GM12873 (cell line): ENCODE measurements at regions not wholly inside any gene's neighbourhood (a gene's known extent, or its start where the extent isn't known, plus 50 kb on each side); places are given as distances from the start of the nearest gene placed in this dataset.

Experiments
- TF ChIP-seq, protein P1 (sequence below): IDR thresholded peaks from 2 replicates; pipeline ENCODE4 v1.5.1; 2012; ENCODE audit warnings: low read depth, mild to moderate bottlenecking, moderate library complexity, low read length, control low read depth; ENCODE audit not compliant: insufficient read depth; ENCODE audit errors: missing control alignments

DNA sequence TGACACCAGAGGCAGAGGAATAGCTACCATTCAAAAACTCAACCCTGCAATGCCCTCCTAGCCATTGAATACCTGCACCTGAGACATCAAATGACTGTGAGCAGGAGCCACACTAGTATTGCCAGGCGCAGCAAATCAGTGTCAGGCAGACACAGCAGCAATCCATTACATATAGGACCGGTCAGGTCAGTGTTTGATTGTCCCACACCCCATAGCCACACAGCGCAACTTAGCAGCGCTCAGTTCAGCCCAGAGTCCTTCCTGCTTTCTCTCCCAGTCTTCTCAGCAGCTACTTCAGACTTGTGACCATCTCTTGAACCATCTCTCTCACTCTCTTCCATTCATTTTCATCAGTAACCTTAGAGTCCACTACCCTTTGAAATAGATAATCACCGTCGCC, 181.6 kb upstream of the GPR12 start:
- TF ChIP-seq, protein P1, sequence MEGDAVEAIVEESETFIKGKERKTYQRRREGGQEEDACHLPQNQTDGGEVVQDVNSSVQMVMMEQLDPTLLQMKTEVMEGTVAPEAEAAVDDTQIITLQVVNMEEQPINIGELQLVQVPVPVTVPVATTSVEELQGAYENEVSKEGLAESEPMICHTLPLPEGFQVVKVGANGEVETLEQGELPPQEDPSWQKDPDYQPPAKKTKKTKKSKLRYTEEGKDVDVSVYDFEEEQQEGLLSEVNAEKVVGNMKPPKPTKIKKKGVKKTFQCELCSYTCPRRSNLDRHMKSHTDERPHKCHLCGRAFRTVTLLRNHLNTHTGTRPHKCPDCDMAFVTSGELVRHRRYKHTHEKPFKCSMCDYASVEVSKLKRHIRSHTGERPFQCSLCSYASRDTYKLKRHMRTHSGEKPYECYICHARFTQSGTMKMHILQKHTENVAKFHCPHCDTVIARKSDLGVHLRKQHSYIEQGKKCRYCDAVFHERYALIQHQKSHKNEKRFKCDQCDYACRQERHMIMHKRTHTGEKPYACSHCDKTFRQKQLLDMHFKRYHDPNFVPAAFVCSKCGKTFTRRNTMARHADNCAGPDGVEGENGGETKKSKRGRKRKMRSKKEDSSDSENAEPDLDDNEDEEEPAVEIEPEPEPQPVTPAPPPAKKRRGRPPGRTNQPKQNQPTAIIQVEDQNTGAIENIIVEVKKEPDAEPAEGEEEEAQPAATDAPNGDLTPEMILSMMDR, result no peak

DNA sequence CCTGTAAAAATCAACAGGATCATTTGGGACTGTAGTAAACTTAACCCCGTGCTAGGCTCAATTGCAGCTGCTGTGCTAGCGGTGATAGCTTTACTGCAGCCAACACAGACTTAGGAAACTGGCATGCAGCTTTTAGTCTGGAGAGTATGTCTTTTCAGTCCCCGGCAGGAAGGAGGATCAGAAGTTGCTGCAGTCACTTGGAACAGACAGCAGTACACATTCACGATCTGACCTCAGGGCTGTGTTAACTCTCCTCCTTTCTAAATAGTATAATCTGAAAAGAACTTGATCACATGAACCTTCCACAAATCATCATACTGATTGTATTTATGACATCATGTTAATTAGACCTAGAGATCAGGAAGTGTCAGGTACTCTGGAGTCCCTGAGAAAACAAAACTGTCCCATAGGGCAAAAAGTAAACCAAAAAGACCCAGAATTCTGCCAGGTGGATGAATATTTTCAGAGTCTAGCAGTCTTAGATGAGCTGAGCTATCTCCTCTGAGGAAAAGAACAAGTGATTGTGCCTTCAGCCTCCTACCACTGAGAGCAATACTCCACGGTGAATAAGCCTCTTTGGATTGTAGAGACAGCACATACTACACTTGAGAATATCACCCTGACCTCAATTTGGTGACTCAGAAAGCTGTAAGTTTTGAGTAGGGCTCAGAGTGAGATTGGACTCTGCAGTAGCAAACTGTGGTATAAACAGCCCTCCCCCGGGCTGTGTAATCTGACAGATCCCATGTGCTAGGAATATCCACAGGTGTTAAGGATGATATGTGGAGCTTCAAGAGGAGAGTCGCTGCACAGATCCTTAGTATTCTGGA, 181.0 kb upstream of the GPR12 start:
- TF ChIP-seq, protein P1, result no peak

DNA sequence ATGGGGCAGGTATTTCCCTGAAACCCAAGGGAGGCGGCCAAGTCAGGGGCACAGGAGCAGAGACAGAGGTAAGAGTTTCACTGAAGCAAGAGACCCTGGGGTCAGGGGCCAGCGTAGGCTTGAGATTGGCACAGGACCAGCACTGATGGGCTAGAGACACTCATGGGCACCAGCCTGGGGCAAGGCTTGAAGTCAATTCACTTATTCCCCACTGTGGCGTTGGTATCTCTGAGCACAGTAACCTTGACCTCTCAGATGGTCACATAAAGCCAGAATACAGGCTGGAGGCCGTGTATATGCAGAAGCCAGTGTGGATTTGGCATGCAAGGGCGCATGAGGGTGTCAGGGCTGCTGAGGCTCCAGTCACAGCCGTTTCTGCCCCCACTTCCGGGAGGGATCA, 173.5 kb upstream of the GPR12 start:
- TF ChIP-seq, protein P1, result no peak

DNA sequence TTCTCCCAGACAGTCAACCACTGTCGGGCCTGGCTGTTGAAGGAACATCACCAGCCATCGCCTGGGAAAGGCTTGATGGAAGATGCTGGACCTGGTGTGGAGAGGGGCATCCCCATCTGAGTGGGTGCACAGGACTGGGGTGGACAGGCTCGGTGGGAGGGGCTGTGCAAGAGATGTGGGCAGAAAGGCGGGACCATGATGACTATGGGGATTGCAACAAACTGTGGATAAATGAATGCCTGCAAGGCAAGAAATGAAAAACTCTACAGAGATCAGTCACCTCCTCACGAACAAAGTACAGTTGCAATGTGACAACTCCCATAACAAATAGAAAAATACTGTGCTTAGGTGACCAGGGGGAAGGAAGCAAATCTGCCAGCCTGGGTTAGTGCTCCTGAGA, 171.9 kb upstream of the GPR12 start:
- TF ChIP-seq, protein P1, result no peak

DNA sequence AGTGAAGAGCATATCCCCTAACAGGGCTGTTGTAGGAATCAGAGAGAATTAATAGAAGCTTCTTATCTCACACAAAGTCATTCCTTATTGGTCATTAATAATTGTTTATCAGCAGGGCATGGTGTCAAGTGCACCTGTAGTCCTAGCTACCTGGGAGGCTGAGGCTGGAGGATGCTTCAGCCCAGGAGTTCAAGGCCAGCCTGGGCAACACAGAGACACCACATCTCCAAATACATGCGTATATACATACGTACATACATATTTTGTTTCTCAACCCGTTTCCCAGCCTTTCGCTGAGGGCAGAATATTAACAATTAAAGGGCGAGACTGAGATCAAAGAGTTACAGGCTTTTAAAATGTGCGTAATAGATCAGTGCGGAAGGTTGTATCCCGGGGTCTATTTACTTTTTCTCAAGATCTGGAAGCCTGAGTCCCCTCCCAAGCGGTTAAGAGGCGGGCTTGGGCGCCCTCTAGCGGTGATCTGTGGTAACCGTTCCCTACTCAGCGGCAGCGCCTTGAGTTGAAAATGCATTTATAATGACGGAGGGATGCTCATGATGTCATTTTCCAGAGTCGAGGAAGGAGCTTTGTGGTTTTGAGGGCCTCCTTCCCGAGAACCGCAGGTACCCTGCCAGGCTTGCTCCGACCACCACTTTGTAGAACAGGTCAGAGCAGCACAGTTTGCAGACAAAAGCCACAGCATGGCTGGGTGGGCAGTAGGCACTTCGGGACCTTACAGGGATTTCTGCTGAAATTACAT, 169.6 kb upstream of the GPR12 start:
- TF ChIP-seq, protein P1, result peak; percentile 93

DNA sequence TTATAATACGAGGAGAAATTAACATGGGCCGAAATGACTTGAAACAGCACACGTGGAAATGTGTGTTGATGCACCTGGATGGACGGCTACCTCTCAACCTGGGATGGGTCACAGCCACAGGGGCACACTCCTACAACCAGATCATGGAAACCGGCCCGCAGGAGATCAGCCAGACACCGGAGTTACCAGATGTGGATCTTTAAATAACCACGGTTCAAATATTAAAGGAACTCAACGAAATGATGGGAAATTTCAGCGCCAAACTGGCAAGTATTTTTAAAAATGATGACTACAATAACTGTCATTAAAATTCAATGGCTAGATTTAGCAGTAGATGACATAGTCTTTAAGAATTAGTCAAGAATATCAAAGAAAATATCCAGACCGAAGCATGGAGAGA, 166.9 kb upstream of the GPR12 start:
- TF ChIP-seq, protein P1, result no peak

DNA sequence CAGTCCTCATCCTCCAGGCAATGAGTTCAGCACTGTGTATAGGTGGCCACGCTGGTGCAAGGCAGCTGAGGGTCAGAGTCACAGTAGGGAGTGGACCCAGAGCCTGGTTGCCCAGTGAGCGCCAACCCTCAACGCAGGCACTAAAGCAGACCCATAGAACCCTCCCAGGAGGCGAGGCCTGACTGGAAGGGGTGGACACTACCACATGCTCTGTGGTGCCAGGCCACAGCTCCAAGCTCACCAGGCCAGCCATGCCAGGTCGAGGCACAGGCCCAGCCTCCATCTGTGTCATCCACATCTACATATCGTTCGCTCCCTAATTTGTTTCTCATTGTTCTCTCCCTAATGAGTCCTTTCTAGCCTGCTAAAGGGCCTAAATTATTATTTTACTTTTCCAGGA, 165.8 kb upstream of the GPR12 start:
- TF ChIP-seq, protein P1, result no peak
